NT2/D1 (cell line): ENCODE measurements at regions not wholly inside any gene's neighbourhood (a gene's known extent, or its start where the extent isn't known, plus 50 kb on each side); places are given as distances from the start of the nearest gene placed in this dataset.

Experiments used
- DNase-seq: peaks from one replicate; pipeline ENCODE4 v3.0.0-alpha.2; 2011; ENCODE audit warnings: low read depth, low spot score
- H3K27me3 ChIP-seq: 2 replicates; pipeline ENCODE4 v1.6.0; 2011; ENCODE audit warnings: mild to moderate bottlenecking; ENCODE audit not compliant: insufficient read length, insufficient read depth
- H3K36me3 ChIP-seq: 2 replicates; pipeline ENCODE4 v1.6.1; 2011; ENCODE audit warnings: mild to moderate bottlenecking, low read length, mixed read lengths; ENCODE audit not compliant: insufficient read depth, insufficient read length
- H3K4me1 ChIP-seq: 2 replicates; pipeline ENCODE4 v1.5.1; 2011; ENCODE audit not compliant: insufficient read depth, insufficient read length
- H3K4me3 ChIP-seq: 2 replicates; pipeline ENCODE4 v1.5.1; 2011; ENCODE audit warnings: low read depth; ENCODE audit not compliant: insufficient read length
- H3K9ac ChIP-seq: 2 replicates; pipeline ENCODE4 v1.6.0; 2011; ENCODE audit warnings: low read depth; ENCODE audit not compliant: insufficient read length
- H3K9me3 ChIP-seq: 2 replicates; pipeline ENCODE4 v1.5.1; 2011; ENCODE audit warnings: mild to moderate bottlenecking, low read length; ENCODE audit not compliant: insufficient read depth
- SUZ12 ChIP-seq: IDR thresholded peaks from 2 replicates; pipeline ENCODE4 v1.6.1; 2011; ENCODE audit not compliant: insufficient read length, insufficient read depth; ENCODE audit errors: extremely low read depth
- YY1 ChIP-seq: IDR thresholded peaks from 2 replicates; pipeline ENCODE4 v1.6.1; 2011; ENCODE audit not compliant: insufficient read length, insufficient read depth
- ZNF274 ChIP-seq: IDR thresholded peaks from 2 replicates; pipeline ENCODE4 v1.6.1; 2011; ENCODE audit warnings: mild to moderate bottlenecking, low read depth, low read length

GRCh38 chr6:128642132-128642531 is 121.7 kb upstream of the PTPRK start:
- no peak overlapping the region for H3K9ac ChIP-seq
- DNase-seq: no peak
- no peaks in the 10 kb centered on the region for H3K36me3 ChIP-seq
- no peak overlapping the region for H3K4me3 ChIP-seq
- H3K9me3 ChIP-seq: no peaks in the 10 kb centered on the region
- H3K4me1 ChIP-seq: no peaks in the 10 kb centered on the region
- TF ChIP-seq SUZ12 (no peak), YY1 (no peak), ZNF274 (no peak)
- H3K27me3 ChIP-seq: no peaks in the 10 kb centered on the region

- no peak overlapping the region for H3K4me3 ChIP-seq
- H3K9ac ChIP-seq: no peak overlapping the region
- no peaks in the 10 kb centered on the region for H3K27me3 ChIP-seq
- no peak for TF ChIP-seq SUZ12
- TF ChIP-seq ZNF274: no peak
- no peak for TF ChIP-seq YY1
- DNase-seq: no peak
- no peaks in the 10 kb centered on the region for H3K9me3 ChIP-seq
- H3K36me3 ChIP-seq: no peaks in the 10 kb centered on the region
- H3K4me1 ChIP-seq: no peaks in the 10 kb centered on the region
Measured at GRCh38 chr6:128641703-128642102, 121.3 kb upstream of the PTPRK start.

GRCh38 chr6:128638817-128639216 is 118.4 kb upstream of the PTPRK start:
- H3K4me3 ChIP-seq: no peak overlapping the region
- no peaks in the 10 kb centered on the region for H3K9me3 ChIP-seq

GRCh38 chr6:128635219-128635618 is 114.8 kb upstream of the PTPRK start:
- Histone ChIP-seq H3K9ac (no peak overlapping the region), H3K27me3 (no peaks in the 10 kb centered on the region), H3K4me1 (no peaks in the 10 kb centered on the region), H3K4me3 (no peak overlapping the region), H3K36me3 (no peaks in the 10 kb centered on the region), H3K9me3 (no peaks in the 10 kb centered on the region)
- TF ChIP-seq YY1: no peak
- no peak for TF ChIP-seq SUZ12
- no peak for DNase-seq

More at GRCh38 chr6:128638817-128639216, 118.4 kb upstream of the PTPRK start:
- H3K36me3 ChIP-seq: no peaks in the 10 kb centered on the region
- no peaks in the 10 kb centered on the region for H3K27me3 ChIP-seq
- no peak overlapping the region for H3K9ac ChIP-seq
- no peak for DNase-seq
- no peaks in the 10 kb centered on the region for H3K4me1 ChIP-seq
- no peak for TF ChIP-seq SUZ12

GRCh38 chr6:128632131-128632530 is 111.7 kb upstream of the PTPRK start:
- Histone ChIP-seq H3K4me3 (no peak overlapping the region), H3K4me1 (no peaks in the 10 kb centered on the region), H3K9ac (no peak overlapping the region), H3K27me3 (no peaks in the 10 kb centered on the region), H3K9me3 (no peaks in the 10 kb centered on the region), H3K36me3 (no peaks in the 10 kb centered on the region)
- TF ChIP-seq SUZ12: no peak
- TF ChIP-seq ZNF274: no peak
- no peak for TF ChIP-seq YY1
- DNase-seq: no peak

- H3K4me3 ChIP-seq: no peak overlapping the region
Measured at GRCh38 chr6:128631031-128631430, 110.6 kb upstream of the PTPRK start.

GRCh38 chr6:128630213-128630612 is 109.8 kb upstream of the PTPRK start:
- Histone ChIP-seq H3K9me3 (no peaks in the 10 kb centered on the region), H3K27me3 (no peaks in the 10 kb centered on the region), H3K4me3 (no peak overlapping the region), H3K4me1 (no peaks in the 10 kb centered on the region), H3K36me3 (no peaks in the 10 kb centered on the region), H3K9ac (no peak overlapping the region)
- no peak for DNase-seq
- TF ChIP-seq YY1: no peak
- no peak for TF ChIP-seq ZNF274
- TF ChIP-seq SUZ12: no peak

More at GRCh38 chr6:128631031-128631430, 110.6 kb upstream of the PTPRK start:
- no peak for DNase-seq
- Histone ChIP-seq H3K36me3 (no peaks in the 10 kb centered on the region), H3K4me1 (no peaks in the 10 kb centered on the region), H3K27me3 (no peaks in the 10 kb centered on the region), H3K9me3 (no peaks in the 10 kb centered on the region), H3K9ac (no peak overlapping the region)
- TF ChIP-seq SUZ12 (no peak), YY1 (no peak), ZNF274 (no peak)

GRCh38 chr6:128617285-128617684 is 96.9 kb upstream of the PTPRK start:
- Histone ChIP-seq H3K27me3 (no peaks in the 10 kb centered on the region), H3K9ac (no peak overlapping the region), H3K36me3 (no peaks in the 10 kb centered on the region), H3K9me3 (no peaks in the 10 kb centered on the region), H3K4me1 (no peaks in the 10 kb centered on the region), H3K4me3 (no peak overlapping the region)
- TF ChIP-seq SUZ12 (no peak), YY1 (no peak), ZNF274 (no peak)
- DNase-seq: no peak
